Motor neuron (in vitro differentiated cells): ENCODE measurements at regions not wholly inside any gene's neighbourhood (a gene's known extent, or its start where the extent isn't known, plus 50 kb on each side); places are given as distances from the start of the nearest gene placed in this dataset.

Experiments
- ATAC-seq, 8 experiments: fragments of 200-7000 bp; cut with Tn5 transposase; replicated peaks in 6 of 8; 2 replicates each; pipeline ENCODE4 v1.8.0; 2021; ENCODE audit warnings: mild to moderate bottlenecking in 8 of 8, moderate library complexity in 8 of 8
- H3K27ac ChIP-seq, 2 donors: fragments of 250-450 bp; sonication (Bioruptor Pico); 2 replicates each; pipeline ENCODE4 v1.9.0; 2021; ENCODE audit warnings: antibody characterized with exemption in 2 of 2, mild to moderate bottlenecking in 2 of 2, moderate library complexity in 1 of 2
- H3K4me1 ChIP-seq, 2 donors: fragments of 250-450 bp; sonication (Bioruptor Pico); replicated peaks in 1 of 2; 2 replicates each; pipeline ENCODE4 v1.6.1; 2021; ENCODE audit warnings: antibody characterized with exemption in 2 of 2, mild to moderate bottlenecking in 2 of 2, moderate library complexity in 1 of 2
- H3K4me3 ChIP-seq, 5 donors: fragments of 250-450 bp; sonication (Bioruptor Pico); 2 replicates each; pipeline ENCODE4 v1.9.0; 2021; ENCODE audit warnings: antibody characterized with exemption in 5 of 5, mild to moderate bottlenecking in 5 of 5, moderate library complexity in 4 of 5
- WGBS, 10 experiments: fragments of 450-650 bp; shearing (Covaris generic); methylation state at CpG; one replicate each; pipeline ENCODE4 v1.0.0; 2022; 5-methylcytosine and 5-hydroxymethylcytosine counted together
- in situ Hi-C, 9 experiments: fragments of 400-800 bp; cut with MboI; loops; one replicate each; pipeline ENCODE4 v1.15.0; 2021; ENCODE audit warnings: low sequenced_read_pairs in 9 of 9, low pct_unique_long_range_greater_than_20kb in 2 of 9; ENCODE audit not compliant: unreplicated experiment in 9 of 9

- in situ Hi-C loops, result no loop called here
- no peaks in the 10 kb centered on the region for H3K4me1 ChIP-seq
- ATAC-seq, result no peak
- H3K27ac ChIP-seq, result no peak overlapping the region
- WGBS, 10 experiments, result 50 to 100% (median 90%) methylated on average over 2 to 7 of the region's 7 CpGs; no CpG with 5 or more reads in 1 of the 10 experiments
- no peak overlapping the region for H3K4me3 ChIP-seq
These were observed 110.8 kb upstream of the FBXO11 start for GRCh38 chr2:48017136-48017535.

GRCh38 chr2:48018480-48018879 lies 112.2 kb upstream of the FBXO11 start:
- H3K27ac ChIP-seq, result no peak overlapping the region
- in situ Hi-C loops, result no loop called here
- no peak for ATAC-seq

DNA sequence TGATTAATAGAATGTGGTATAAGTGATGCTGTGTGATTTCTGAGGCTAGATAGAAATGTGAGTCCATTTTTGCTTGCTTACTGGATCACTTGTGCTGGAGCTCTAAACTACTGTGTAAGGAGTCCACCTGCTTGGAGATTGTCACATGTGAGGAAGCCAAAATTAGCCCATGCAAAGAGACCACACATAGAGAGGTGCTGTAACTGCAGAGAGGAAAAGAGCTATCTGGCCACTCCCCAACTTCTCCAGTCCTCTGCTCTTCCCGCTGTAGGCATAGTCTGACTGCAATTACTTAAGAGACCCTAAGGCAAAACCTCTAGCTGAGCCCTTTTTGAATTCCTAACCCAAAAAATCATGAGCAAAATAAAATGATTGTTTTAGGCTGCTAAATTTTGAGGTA lies 120.6 kb upstream of the FBXO11 start:
- no peak for ATAC-seq
- no peak overlapping the region for H3K4me3 ChIP-seq
- 45 to 100% (median 70%) methylated on average over 1 of the region's 1 CpG; no CpG with 5 or more reads in 7 of the 10 experiments for WGBS, 10 experiments
- H3K27ac ChIP-seq, result no peak overlapping the region
- in situ Hi-C loops, result no loop called here
- H3K4me1 ChIP-seq, result no peaks in the 10 kb centered on the region

More at GRCh38 chr2:48018480-48018879, 112.2 kb upstream of the FBXO11 start:
- H3K4me1 ChIP-seq, result no peaks in the 10 kb centered on the region
- H3K4me3 ChIP-seq, result no peak overlapping the region

DNA sequence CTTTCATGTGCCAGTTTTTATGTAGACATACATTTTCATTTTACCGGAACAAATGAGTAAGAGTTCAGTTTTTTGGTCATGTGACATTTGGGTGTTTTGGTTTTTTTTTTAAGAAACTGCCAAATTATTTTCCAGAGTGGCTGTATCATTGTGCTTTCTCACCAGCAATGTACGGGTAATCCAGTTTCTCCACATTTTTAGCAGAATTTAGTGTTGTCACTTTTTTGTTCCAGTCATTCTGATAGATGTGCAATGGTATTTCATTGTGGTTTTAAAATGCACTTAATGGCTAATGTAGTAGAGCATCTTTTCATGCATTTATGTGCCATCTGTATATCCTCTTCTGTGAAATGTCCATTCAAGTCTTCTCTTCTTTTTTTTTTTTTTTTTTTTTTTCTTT lies 126.5 kb upstream of the FBXO11 start:
- Histone ChIP-seq H3K4me3 (no peak overlapping the region), H3K4me1 (no peaks in the 10 kb centered on the region), H3K27ac (no peak overlapping the region)
- no peak for ATAC-seq
- in situ Hi-C loops, result no loop called here
- WGBS, 10 experiments, result 37 to 100% (median 85%) methylated on average over 1 to 2 of the region's 2 CpGs; no CpG with 5 or more reads in 1 of the 10 experiments

- in situ Hi-C loops, result no loop called here
- H3K27ac ChIP-seq, result no peak overlapping the region
- no peaks in the 10 kb centered on the region for H3K4me1 ChIP-seq
- no peak overlapping the region for H3K4me3 ChIP-seq
- no peak for ATAC-seq
These were observed 128.0 kb upstream of the FBXO11 start for GRCh38 chr2:48034295-48034694.

DNA sequence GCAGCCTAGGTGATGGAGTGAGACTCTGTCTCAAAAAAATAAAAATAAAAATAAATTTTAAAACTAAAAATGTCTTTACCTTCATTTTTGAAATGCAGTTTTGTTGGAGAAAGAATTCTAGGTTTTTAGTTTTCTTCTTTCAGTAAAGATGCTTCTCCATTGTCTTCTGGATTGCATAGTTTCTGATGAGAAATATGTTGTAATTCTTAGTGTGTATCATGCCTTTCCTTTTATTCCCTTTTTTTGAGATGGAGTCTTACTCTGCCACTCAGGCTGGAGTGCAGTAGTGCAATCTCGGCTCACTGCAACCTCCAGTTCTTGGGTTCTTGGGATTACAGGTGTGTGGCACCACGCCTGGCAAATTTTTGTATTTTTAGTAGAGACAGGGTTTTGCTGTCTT lies 130.0 kb upstream of the FBXO11 start:
- 19 to 100% (median 67%) methylated on average over 2 of the region's 2 CpGs; no CpG with 5 or more reads in 3 of the 10 experiments for WGBS, 10 experiments
- Histone ChIP-seq H3K4me3 (no peak overlapping the region), H3K4me1 (no peaks in the 10 kb centered on the region), H3K27ac (no peak overlapping the region)
- ATAC-seq, result no peak
- in situ Hi-C loops, result no loop called here

DNA sequence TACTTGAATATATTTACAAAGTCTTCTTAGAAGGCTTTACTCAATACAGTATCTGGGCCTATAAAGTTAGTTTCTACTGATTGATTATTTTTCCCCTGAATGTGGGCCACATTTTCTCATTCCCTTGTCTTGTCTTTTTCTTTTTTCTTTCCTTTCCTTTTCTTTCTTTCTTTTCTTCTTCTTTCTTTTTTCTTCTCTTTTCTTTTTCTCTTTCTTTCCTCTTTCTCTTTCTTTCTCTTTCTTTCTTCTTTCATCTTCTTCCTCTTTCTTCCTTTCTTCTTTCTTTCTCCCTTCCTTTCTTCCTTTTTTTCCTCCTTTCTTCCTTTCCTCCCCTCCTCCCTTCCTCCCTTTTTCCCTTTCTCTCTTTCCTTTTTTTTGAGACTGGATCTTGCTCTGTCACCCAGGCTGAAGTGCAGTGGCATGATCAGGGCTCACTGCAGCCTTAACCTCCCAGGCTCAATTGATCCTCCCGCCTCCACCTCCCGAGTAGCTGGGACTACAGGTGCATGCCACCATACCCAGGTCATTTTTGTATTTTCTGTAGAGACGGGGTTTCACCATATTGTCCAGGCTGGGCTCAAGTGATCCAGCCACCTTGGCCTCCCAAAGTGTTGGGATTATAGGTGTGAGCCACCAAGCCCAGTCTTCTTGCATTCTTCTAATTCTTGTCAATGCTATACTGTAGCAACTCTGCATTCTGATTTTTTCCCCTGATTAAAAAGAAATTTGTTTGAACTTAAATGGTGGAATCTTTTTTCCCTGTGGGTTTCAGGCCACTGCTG lies 133.1 kb upstream of the FBXO11 start:
- Histone ChIP-seq H3K4me3 (no peak overlapping the region), H3K4me1 (no peaks in the 10 kb centered on the region), H3K27ac (no peak overlapping the region)
- ATAC-seq, result no peak
- WGBS, 10 experiments, result 39 to 100% (median 88%) methylated on average over 2 to 3 of the region's 3 CpGs; no CpG with 5 or more reads in 1 of the 10 experiments
- in situ Hi-C loops, result no loop called here

DNA sequence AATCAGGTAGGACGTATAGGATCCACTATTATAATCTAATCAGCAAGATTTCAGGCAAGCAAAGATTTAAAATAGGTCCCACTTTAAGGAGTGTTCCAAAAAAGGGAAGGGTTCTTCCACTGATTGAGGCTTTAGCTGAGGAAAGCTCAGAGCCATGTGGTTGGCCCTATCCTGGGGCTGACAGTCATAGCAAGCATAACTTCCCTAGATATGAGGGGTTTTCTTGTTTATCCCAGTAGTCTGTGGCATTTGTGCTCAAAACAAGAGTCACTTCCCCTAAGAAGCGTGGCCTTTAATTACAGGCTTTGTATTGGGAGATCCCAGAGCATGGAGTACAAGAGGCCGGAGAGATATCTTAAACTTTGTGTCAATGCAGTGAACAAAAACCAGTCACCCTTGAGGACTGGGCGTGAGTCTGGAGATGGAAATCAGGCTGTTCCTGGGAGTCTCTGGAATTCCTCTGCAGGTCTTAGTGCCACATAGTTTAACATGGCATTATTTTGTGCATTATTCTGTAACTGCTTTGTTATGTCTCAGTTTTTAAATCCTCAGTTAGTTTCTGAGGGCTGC lies 136.9 kb upstream of the FBXO11 start:
- in situ Hi-C loops, result no loop called here
- no peaks in the 10 kb centered on the region for H3K4me1 ChIP-seq
- no peak for ATAC-seq
- 38 to 100% (median 82%) methylated on average over 1 to 4 of the region's 4 CpGs; no CpG with 5 or more reads in 1 of the 10 experiments for WGBS, 10 experiments
- no peak overlapping the region for H3K4me3 ChIP-seq
- no peak overlapping the region for H3K27ac ChIP-seq

DNA sequence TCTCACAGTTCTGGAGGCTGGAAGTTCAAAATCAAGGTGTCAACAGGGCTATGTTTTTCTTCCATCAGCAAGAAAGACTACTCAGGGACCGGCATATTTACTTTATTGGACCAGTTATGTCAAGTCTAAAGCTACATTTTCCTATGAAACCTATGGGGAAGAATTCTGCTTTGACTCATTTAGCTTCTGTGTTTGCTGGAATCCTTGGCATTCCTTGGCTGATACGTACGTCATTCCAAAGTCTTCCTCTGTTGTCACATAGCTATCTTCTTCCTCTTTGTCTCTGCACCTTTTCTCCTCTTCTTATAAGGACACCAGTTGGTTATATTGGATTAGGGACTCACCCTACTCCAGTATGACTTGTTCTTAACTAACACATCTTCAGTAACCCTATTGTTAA lies 137.4 kb upstream of the FBXO11 start:
- in situ Hi-C loops, result no loop called here
- WGBS, 10 experiments, result 0 to 100% (median 82%) methylated on average over 1 to 3 of the region's 3 CpGs
- H3K27ac ChIP-seq, result no peak overlapping the region

GRCh38 chr2:48045613-48046012 lies 139.3 kb upstream of the FBXO11 start:
- ATAC-seq, result no peak
- WGBS, 10 experiments, result 50 to 100% (median 80%) methylated on average over 1 of the region's 1 CpG; no CpG with 5 or more reads in 3 of the 10 experiments

More for the DNA sequence above, 137.4 kb upstream of the FBXO11 start:
- Histone ChIP-seq H3K4me1 (peaks cover 0 to 3% of the 10 kb centered on the region in 2 donors), H3K4me3 (no peak overlapping the region)
- no peak for ATAC-seq

DNA sequence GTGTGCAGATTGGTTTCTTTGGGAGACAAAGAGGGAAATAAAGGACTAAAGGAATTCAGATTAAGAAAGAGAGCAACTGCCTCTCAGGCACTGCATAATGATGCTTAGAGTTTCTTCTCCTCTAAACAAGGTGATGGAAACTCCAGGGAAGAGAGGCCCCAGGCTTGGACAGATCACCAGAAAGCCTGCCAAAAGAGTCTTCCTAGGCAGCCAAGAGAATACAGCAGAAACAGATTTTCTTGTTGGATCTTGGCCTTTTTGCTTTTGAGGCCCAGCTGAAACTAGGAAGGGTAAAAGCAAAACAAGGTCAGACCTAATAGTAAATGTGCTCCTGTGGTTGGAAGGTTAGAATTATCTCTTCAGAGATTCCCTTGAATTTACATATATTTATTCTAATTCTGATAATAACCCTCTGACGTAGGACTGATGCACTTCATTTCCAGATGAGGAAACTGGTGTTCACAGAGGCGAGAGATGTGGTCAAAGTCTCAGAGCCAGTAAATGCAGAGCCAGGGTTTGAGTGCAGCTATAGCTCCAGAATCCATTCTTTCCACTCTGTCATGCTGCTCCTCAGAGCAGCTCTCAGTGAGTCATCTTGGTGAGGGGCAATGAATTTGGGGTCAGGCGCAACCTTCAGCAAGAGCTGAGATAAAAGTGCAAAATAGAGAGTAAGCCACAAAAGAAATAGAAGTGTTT lies 142.3 kb upstream of the FBXO11 start:
- in situ Hi-C loops, result no loop called here
- Histone ChIP-seq H3K4me3 (peak overlapping the region in 4 of 5 donors; percentile 17 to 24 (median 18)), H3K4me1 (peaks cover 0 to 10% of the 10 kb centered on the region in 2 donors), H3K27ac (no peak overlapping the region)
- 0 to 100% (median 96%) methylated on average over 1 to 3 of the region's 3 CpGs; no CpG with 5 or more reads in 1 of the 10 experiments for WGBS, 10 experiments
- ATAC-seq, result peak in 4 of 8 experiments; percentile 24 to 61 (median 51)

More at GRCh38 chr2:48045613-48046012, 139.3 kb upstream of the FBXO11 start:
- no peak overlapping the region for H3K27ac ChIP-seq
- no peak overlapping the region for H3K4me3 ChIP-seq
- peaks cover 0 to 10% of the 10 kb centered on the region in 2 donors for H3K4me1 ChIP-seq
- in situ Hi-C loops, result no loop called here

- no peak for ATAC-seq
- peaks cover 0 to 10% of the 10 kb centered on the region in 2 donors for H3K4me1 ChIP-seq
- H3K4me3 ChIP-seq, result peak overlapping the region in 3 of 5 donors; percentile 7 to 24 (median 18)
- 39 to 100% (median 86%) methylated on average over 2 of the region's 2 CpGs; no CpG with 5 or more reads in 5 of the 10 experiments for WGBS, 10 experiments
- no peak overlapping the region for H3K27ac ChIP-seq
- in situ Hi-C loops, result no loop called here
These were observed 143.1 kb upstream of the FBXO11 start for GRCh38 chr2:48049371-48049770.

GRCh38 chr2:48050711-48051110 lies 144.4 kb upstream of the FBXO11 start:
- Histone ChIP-seq H3K4me1 (peaks cover 0 to 10% of the 10 kb centered on the region in 2 donors), H3K27ac (no peak overlapping the region), H3K4me3 (no peak overlapping the region)
- in situ Hi-C loops, result no loop called here
- no peak for ATAC-seq
- WGBS, 10 experiments, result 49 to 94% (median 89%) methylated on average over 1 to 5 of the region's 5 CpGs
